Caki2 (cell line): ENCODE measurements at regions not wholly inside any gene's neighbourhood (a gene's known extent, or its start where the extent isn't known, plus 50 kb on each side); places are given as distances from the start of the nearest gene placed in this dataset.

Experiments
- DNase-seq: peaks from one replicate; pipeline ENCODE4 v3.0.0-alpha.2; 2015; ENCODE audit warnings: low read depth
- in situ Hi-C: cut with HindIII; loops from 2 replicates; pipeline ENCODE4 v1.10.0; 2016; ENCODE audit warnings: low sequenced_read_pairs, low pct_unique_long_range_greater_than_20kb, mixed read lengths

- DNase-seq = no peak
- in situ Hi-C loops = no loop called here
Observed at GRCh38 chr16:5581428-5581827, 483.8 kb upstream of the EEF2KMT start.

GRCh38 chr16:5580772-5581171 is 483.2 kb upstream of the EEF2KMT start:
- no peak for DNase-seq
- in situ Hi-C loops = no loop called here

DNA sequence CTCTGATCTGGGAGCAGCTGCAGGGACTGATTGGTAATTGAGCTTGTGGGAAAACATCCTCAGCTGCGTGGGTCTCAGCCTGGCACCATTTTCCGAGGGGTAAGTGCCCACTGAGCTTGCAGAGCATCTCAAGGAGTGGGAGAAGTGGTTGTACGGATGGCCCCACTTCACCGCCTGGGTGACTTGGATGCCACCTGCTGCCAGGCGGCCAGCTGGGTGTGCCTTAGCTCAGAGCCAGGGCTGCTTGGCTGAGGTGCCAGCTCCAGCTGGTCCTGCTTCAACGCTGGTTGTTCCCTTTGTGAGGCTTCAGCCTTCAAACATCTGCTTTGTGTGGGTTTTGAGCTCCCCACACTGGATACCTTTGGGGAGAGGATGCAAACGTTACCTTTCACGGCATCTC is 482.7 kb upstream of the EEF2KMT start:
- in situ Hi-C loops = no loop called here
- no peak for DNase-seq

DNA sequence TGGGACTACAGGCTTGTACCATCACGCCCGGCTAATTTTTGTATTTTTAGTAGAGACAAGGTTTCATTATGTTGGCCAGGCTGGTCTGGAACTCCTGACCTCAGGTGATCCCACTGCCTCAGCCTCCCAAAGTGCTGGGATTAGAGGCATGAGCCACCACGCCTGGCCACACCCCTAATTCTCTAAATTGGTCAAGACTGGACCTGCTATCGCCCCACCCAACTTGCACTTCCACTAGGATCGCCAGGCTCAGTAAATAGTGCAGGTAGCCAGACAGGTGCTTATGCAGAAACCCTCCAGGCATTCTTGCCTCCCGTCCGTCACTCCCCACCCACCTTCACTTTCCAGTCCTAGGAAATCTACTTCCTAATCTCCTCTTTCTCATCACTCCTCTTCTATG is 481.4 kb upstream of the EEF2KMT start:
- in situ Hi-C loops = no loop called here
- DNase-seq = no peak

DNA sequence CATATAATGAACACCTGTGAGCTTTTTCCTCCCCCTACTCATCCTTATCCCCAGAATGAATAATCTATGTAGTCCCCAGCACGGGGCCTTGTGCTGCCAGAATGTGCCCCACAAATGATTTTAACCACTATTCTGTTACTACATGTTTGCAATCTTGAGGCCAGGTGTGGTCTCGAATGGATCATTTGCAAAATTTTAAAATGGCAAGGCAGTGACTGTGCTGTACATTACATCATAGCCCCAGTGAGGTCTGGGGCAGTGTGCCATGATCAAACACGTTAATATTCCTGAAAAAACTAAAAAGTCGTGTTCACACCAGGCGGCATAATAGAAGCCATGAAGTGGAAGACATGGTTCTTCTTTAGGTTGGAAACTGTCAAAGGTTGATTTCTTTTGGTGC is 479.9 kb upstream of the EEF2KMT start:
- in situ Hi-C loops = no loop called here

GRCh38 chr16:5575646-5576245 is 478.2 kb upstream of the EEF2KMT start:
- DNase-seq = no peak
- in situ Hi-C loops = no loop called here

More for the DNA sequence above, 479.9 kb upstream of the EEF2KMT start:
- no peak for DNase-seq

- in situ Hi-C loops = no loop called here
- DNase-seq = no peak
Observed at GRCh38 chr16:5575121-5575520, 477.5 kb upstream of the EEF2KMT start.

- in situ Hi-C loops = no loop called here
- no peak for DNase-seq
Observed at GRCh38 chr16:5572056-5572455, 474.5 kb upstream of the EEF2KMT start.

DNA sequence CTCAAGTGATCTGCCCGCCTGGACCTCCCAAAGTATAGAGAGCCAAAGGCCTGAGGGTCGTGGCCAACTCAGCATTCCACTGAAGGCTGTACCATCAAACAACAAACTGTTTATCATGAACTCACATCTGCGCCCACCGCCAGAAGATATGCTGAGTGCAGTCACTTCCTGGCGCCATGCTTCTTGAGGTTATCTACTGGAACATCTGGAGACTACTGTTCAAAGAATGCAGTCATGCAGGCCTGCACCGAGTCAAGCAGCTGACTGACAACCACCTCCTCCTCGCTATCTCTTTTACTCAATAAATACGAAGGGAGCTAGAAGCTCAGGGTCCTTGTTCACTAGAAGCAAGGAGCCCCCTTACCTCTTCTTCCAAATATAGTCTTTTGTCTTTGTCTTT is 473.9 kb upstream of the EEF2KMT start:
- in situ Hi-C loops = no loop called here
- DNase-seq = no peak

DNA sequence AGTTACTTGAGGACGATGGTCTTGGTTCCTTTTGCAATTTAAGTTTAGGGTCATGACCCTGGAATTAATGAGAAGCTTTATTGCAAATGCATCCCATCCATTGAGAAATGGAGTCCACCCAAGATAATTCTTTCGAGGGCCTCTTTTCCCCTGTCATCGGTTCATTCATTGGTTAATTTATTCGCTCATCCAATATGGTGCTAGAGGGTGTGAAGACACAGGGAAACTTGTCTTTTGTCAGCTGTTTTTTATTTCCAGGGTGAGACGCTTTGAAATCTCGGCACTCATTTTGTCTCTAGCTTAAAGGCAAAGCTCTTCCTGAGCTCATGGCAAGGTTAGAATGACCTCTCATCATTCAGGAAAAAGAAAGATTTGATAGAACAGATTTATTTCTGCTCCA is 464.2 kb upstream of the EEF2KMT start:
- in situ Hi-C loops = no loop called here
- DNase-seq = no peak

DNA sequence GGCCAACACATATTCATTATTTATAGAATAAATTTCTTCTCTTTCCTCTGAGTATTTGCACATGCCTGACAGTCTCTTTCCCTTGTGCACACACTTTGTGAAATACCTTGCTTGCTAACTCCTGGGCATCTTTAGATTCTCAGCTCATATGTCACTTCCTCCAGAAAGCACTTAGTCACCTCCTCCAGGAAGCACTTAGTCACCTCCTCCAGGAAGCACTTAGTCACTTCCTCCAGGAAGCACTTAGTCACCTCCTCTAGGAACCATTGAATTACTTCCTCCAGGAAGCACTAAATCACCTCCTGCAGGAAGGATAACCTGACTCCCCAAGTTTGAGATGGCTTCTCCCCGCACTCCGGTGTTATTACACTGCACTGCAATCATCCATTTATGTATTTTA is 462.5 kb upstream of the EEF2KMT start:
- in situ Hi-C loops = no loop called here
- DNase-seq = no peak

- in situ Hi-C loops = no loop called here
- DNase-seq = no peak
Observed at GRCh38 chr16:5557966-5558365, 460.4 kb upstream of the EEF2KMT start.

GRCh38 chr16:5557448-5557847 is 459.9 kb upstream of the EEF2KMT start:
- no peak for DNase-seq
- in situ Hi-C loops = no loop called here

GRCh38 chr16:5556158-5556810 is 458.7 kb upstream of the EEF2KMT start:
- DNase-seq = no peak
- in situ Hi-C loops = no loop called here

DNA sequence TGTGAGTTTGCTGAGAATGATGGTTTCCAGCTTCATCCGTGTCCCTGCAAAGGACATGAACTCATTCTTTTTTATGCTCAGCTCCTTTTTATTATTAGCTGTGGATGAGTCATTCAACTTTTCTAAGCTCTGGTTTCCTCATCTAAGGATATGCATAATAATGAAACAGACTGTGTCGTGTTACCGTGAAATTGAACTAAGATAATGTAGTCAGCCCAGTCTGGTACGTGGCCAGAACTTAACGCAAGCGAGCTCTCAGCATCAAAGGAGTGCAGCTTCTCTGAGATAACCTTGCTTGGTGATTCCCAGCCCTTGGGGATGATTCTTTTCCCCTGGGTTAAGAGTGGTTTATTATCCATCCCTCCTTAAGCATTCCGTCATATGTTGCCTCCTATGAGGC is 454.3 kb upstream of the EEF2KMT start:
- no peak for DNase-seq
- in situ Hi-C loops = no loop called here

- DNase-seq = no peak
- in situ Hi-C loops = no loop called here
Observed at GRCh38 chr16:5549802-5550201, 452.2 kb upstream of the EEF2KMT start.

DNA sequence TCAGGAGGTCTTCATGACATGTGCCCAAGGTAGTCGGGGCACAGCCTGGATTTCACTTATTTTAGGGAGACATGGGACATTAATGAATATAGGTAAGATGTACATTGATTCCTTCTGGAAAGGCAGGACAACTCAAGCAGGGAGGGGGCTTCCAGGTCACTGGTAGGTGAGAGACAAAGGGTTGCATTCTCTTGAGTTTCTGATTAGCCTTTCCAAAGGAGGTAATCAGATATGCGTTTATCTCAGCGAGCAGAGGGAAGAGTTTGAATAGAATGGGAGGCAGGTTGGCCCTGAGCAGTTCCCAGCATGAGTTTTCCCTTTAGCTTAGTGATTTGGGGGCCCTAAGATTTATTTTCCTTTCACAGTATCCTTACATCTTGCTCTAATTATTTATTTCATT is 443.8 kb upstream of the EEF2KMT start:
- no peak for DNase-seq
- in situ Hi-C loops = no loop called here

DNA sequence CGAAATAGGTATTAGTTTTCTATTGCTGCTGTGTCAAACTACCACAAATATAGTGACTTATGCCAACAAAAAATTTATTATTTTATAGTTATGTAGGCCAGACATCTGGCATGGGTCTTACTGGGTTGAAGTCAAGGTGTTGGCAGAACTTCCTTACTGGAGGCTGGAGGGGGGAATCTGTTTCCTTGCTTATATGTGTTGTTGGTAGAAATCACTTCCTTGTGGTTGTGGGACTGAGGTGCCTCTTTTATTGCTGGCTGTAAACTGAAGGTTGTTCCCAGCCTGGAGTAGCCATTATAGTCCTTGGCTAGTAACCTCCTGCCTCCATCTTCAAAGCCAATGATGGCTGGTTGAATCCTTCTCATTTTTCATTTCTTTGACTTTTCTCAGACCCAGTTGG is 439.8 kb upstream of the EEF2KMT start:
- in situ Hi-C loops = no loop called here
- DNase-seq = no peak

DNA sequence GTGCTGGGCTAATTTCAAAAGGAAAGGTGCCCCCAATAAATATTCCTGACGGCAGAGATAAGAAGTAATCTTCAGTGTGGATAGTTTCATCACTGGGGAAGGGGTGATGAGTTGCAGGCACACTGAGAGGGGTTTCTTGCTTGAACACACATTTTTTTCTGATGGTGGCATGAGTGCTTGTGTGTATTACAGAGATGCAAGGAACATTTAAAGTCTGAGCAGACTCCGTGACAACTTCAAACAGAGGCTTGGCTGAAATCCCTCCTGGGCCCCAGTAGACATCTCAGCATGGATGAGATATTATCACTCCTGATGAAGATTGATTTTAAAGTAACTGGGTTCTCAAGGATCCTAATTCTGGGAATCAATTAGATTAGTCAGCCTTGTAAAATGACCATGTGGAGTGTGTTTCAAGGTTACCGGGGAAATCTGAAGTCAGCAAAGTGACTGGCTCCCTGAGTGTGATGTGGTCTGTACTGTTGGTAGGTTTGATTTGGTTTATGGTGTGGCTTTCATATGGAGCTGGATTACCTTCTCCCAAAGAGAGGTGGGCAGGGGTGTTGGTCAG is 435.8 kb upstream of the EEF2KMT start:
- in situ Hi-C loops = no loop called here
- DNase-seq = no peak

- in situ Hi-C loops = no loop called here
- no peak for DNase-seq
Observed at GRCh38 chr16:5527817-5528216, 430.2 kb upstream of the EEF2KMT start.
